NCI-H748 treated with DMSO at 0.1 percent for 48 hours (cell line): ENCODE measurements at regions not wholly inside any gene's neighbourhood (a gene's known extent, or its start where the extent isn't known, plus 50 kb on each side); places are given as distances from the start of the nearest gene placed in this dataset.
"Not testable (repeated sequence)": the region's sequence is repeated elsewhere in the genome, so short reads cannot be mapped to it uniquely, and the experiment has no call there.

Experiments used
- DNase-seq: peaks from one replicate; lab custom pipeline; 2025; lab: John Stamatoyannopoulos, UW

GRCh38 chr16:76816475-76816874 is 374.5 kb upstream of the MON1B start:
- DNase-seq = no peak

- DNase-seq = no peak
Measured at GRCh38 chr16:76818606-76819181, 372.3 kb upstream of the MON1B start.

- DNase-seq = no peak
Measured at GRCh38 chr16:76819226-76819916, 371.6 kb upstream of the MON1B start.

GRCh38 chr16:76824221-76824620 is 366.8 kb upstream of the MON1B start:
- DNase-seq = no peak

GRCh38 chr16:76824791-76825190 is 366.2 kb upstream of the MON1B start:
- DNase-seq = no peak

GRCh38 chr16:76835339-76835738 is 355.7 kb upstream of the MON1B start:
- DNase-seq = no peak

GRCh38 chr16:76835779-76836300 is 355.1 kb upstream of the MON1B start:
- no peak for DNase-seq

GRCh38 chr16:76837872-76838271 is 353.1 kb upstream of the MON1B start:
- DNase-seq = no peak

GRCh38 chr16:76854234-76854633 is 336.8 kb upstream of the MON1B start:
- DNase-seq = no peak

GRCh38 chr16:76856112-76856511 is 334.9 kb upstream of the MON1B start:
- no peak for DNase-seq

- DNase-seq = no peak
Measured at GRCh38 chr16:76857402-76857801, 333.6 kb upstream of the MON1B start.

GRCh38 chr16:76862901-76863300 is 328.1 kb upstream of the MON1B start:
- DNase-seq = no peak

GRCh38 chr16:76866994-76867393 is 324.0 kb upstream of the MON1B start:
- no peak for DNase-seq

- no peak for DNase-seq
Measured at GRCh38 chr16:76875898-76876297, 315.1 kb upstream of the MON1B start.

GRCh38 chr16:76879420-76879819 is 311.6 kb upstream of the MON1B start:
- no peak for DNase-seq

- DNase-seq = not testable (repeated sequence)
Measured at GRCh38 chr16:76880523-76880922, 310.5 kb upstream of the MON1B start.

- peak; percentile 9 for DNase-seq
Measured at GRCh38 chr16:76882105-76882504, 308.9 kb upstream of the MON1B start.

- DNase-seq = no peak
Measured at GRCh38 chr16:76883076-76883475, 307.9 kb upstream of the MON1B start.

GRCh38 chr16:76885776-76886537 is 305.0 kb upstream of the MON1B start:
- no peak for DNase-seq

GRCh38 chr16:76897816-76898215 is 293.2 kb upstream of the MON1B start:
- DNase-seq = no peak

- DNase-seq = no peak
Measured at GRCh38 chr16:76899767-76900166, 291.2 kb upstream of the MON1B start.

GRCh38 chr16:76900285-76901263 is 290.4 kb upstream of the MON1B start:
- DNase-seq = no peak
